ENCODE measurements at regions not wholly inside any gene's neighbourhood (a gene's known extent, or its start where the extent isn't known, plus 50 kb on each side); places are given as distances from the start of the nearest gene placed in this dataset.

GRCh38 chr6:54050750-54051149 lies 60.5 kb upstream of the MLIP start:
- no peak for TF ChIP-seq SPI1 (IDR thresholded peaks at IDR 0.05; ENCODE audit: borderline replicate concordance, low read depth)
- no peak for TF ChIP-seq CTCF (IDR thresholded peaks at IDR 0.05; ENCODE audit: insufficient read depth, low read length)
- no peak for TF ChIP-seq GABPA (IDR thresholded peaks at IDR 0.05; ENCODE audit: low read depth)
- no peak for TF ChIP-seq REST (IDR thresholded peaks at IDR 0.05; ENCODE audit: insufficient replicate concordance, low read depth)

Measured in HL-60 (cell line).